AG04450 (cell line): ENCODE measurements at regions not wholly inside any gene's neighbourhood (a gene's known extent, or its start where the extent isn't known, plus 50 kb on each side); places are given as distances from the start of the nearest gene placed in this dataset.

Experiments
- CTCF ChIA-PET: fragments of 300-600, 350-600 bp; formaldehyde crosslinking; extraction: SDS; loops from one replicate; lab custom pipeline; 2022; ENCODE audit warnings: antibody characterized with exemption, inconsistent platforms; lab: Charles Lee
- POLR2A ChIA-PET: fragments of 350-600 bp; formaldehyde crosslinking; extraction: SDS; loops from one replicate; lab custom pipeline; 2021; ENCODE audit warnings: antibody characterized with exemption, inconsistent platforms; lab: Yijun Ruan, JAX
- DNase-seq: peaks from one replicate; pipeline ENCODE4 v3.0.0-alpha.2; 2011; ENCODE audit warnings: low read depth, low spot score
- H3K27ac ChIP-seq: one replicate; pipeline ENCODE4 v1.5.1; 2012; ENCODE audit warnings: low read depth, low read length, control low read depth
- H3K27me3 ChIP-seq: one replicate; pipeline ENCODE4 v1.6.0; 2012; ENCODE audit warnings: low read length; ENCODE audit not compliant: control insufficient read depth, insufficient read depth
- H3K4me3 ChIP-seq: 2 replicates; pipeline ENCODE4 v1.5.1; 2011; ENCODE audit warnings: mild to moderate bottlenecking, low read depth, low read length, control low read depth
- H3K9me3 ChIP-seq: 2 replicates; pipeline ENCODE4 v1.5.1; 2012; ENCODE audit warnings: low read length; ENCODE audit not compliant: control insufficient read depth, insufficient read depth
- TF ChIP-seq, protein P1 (sequence below): IDR thresholded peaks from 2 replicates; pipeline ENCODE4 v1.5.1; 2011; ENCODE audit warnings: low read depth, low read length, control low read depth, inconsistent platforms

DNA sequence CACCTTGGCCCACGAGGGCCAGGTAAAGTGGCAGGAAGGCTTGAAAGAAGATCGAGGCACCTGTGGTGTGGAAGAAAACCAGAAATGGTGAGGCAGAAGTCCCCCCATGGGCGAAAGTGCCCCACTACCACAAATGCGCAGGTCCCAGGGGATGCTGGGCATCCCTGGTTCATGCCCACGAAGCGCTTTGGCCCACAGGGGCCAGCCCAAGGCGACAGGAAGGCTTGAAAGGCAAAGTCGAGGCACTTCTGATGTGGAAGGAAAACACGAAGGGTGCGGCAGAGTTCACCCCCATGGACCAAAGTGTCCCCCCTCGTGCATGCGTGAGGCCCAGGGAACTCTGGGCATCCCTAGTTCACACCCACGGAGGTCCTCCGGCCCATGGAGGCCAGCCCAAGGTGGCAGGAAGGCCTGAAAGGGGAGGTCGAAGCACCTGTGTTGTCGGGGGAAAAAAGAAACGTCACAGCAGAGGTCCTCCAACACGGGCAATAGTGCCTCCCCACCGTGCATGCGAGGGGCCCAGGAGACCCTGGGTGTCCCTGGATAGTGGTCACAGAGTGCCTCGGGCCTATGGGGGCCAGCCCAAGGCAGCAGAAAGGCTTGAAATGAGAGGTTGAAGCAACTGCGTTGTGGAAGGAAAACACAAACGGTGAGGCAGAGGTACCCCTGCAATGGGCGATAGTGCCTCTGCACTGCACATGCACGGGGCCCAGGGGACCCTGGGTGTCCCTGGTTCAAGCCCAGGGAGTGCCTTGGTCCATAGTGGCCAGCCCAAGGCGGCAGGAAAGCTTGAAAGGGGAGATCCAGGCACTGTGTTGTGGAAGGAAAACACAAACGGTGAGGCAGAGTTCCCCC, 373.9 kb downstream of the ALG10 start:
- POLR2A ChIA-PET = no interaction called here
- Histone ChIP-seq H3K27ac (no peak overlapping the region), H3K27me3 (no peaks in the 10 kb centered on the region), H3K9me3 (peaks cover 100% of the 10 kb centered on the region), H3K4me3 (no peak overlapping the region)
- no peak for DNase-seq
- CTCF ChIA-PET = no interaction called here
- TF ChIP-seq, protein P1, sequence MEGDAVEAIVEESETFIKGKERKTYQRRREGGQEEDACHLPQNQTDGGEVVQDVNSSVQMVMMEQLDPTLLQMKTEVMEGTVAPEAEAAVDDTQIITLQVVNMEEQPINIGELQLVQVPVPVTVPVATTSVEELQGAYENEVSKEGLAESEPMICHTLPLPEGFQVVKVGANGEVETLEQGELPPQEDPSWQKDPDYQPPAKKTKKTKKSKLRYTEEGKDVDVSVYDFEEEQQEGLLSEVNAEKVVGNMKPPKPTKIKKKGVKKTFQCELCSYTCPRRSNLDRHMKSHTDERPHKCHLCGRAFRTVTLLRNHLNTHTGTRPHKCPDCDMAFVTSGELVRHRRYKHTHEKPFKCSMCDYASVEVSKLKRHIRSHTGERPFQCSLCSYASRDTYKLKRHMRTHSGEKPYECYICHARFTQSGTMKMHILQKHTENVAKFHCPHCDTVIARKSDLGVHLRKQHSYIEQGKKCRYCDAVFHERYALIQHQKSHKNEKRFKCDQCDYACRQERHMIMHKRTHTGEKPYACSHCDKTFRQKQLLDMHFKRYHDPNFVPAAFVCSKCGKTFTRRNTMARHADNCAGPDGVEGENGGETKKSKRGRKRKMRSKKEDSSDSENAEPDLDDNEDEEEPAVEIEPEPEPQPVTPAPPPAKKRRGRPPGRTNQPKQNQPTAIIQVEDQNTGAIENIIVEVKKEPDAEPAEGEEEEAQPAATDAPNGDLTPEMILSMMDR = no peak

DNA sequence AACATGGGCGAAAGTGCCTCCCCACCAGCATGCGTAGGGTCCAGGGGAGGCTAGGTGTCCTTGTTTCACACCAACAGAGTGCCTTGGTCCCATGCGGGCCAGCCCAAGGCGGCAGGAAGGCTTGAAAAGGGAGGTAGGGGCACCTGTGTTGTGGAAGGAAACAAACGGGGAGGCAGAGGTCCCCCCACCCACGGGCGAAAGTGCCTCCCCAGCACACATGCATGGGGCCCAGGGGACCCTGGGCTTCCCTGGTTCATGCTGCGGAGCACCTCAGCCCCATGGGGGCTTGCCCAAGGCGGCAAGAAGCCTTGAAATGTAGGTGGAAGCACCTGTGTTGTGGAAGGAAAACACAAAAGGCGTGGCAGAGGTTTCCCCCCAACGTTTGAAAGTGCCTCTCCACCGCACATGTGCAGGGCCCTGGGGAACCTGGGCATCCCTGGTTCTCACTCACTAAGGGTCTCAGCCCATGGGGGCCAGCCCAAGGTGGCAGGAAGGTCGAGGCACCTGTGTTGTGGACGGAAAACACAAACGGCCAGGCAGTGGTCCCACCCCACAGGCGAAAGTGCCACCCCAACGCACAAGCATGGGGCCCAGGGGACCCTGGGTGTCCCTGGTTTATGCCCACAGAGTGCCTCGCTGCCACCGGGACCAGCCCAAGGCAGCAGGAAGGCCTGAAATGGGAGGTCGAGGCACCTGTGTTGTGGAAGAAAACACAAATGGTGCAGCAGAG, 374.7 kb downstream of the ALG10 start:
- Histone ChIP-seq H3K9me3 (peaks cover 100% of the 10 kb centered on the region), H3K27me3 (no peaks in the 10 kb centered on the region), H3K4me3 (no peak overlapping the region), H3K27ac (no peak overlapping the region)
- TF ChIP-seq, protein P1 = no peak
- POLR2A ChIA-PET = no interaction called here
- CTCF ChIA-PET = no interaction called here
- no peak for DNase-seq

DNA sequence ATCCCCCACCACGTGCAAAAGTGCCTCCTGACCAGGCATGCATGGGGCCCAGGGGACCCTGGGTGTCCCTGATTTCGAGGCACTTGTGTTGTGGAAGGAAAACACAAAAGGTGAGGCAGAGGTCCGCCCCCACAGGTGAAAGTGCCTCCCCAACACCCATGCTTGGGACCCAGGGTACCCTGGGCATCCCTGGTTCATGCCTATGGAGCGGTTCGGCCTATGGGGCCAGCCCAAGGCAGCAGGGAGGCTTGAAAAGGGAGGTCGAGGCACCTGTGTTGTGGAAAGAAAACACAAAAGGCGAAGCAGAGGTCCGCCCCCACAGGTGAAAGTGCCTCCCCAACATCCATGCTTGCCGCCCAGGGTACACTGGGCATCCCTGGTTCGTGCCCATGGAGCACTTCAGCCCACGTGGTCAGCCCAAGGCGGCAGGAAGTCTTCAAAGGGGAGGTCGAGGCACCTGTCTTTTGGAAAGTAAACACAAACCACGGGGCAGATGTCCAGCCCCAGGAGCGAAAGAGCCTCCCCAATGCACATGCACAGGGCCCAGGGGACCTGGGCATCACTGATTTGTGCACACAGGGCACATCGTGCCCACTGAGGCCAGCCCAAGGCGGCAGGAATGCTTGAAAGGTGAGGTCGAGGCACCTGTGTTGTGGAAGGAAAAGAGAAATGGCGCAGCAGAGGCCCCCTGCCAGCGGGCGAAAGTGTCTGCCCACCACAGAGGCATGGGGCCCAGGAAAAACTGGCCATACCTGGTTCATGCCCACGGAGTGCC, 375.5 kb downstream of the ALG10 start:
- CTCF ChIA-PET = no interaction called here
- Histone ChIP-seq H3K27ac (no peak overlapping the region), H3K27me3 (no peaks in the 10 kb centered on the region), H3K4me3 (no peak overlapping the region), H3K9me3 (peaks cover 100% of the 10 kb centered on the region)
- POLR2A ChIA-PET = no interaction called here
- TF ChIP-seq, protein P1 = no peak
- no peak for DNase-seq

- H3K4me3 ChIP-seq = no peak overlapping the region
- ChIA-PET CTCF (no interaction called here), POLR2A (no interaction called here)
- DNase-seq = no peak
- H3K27ac ChIP-seq = no peak overlapping the region
- H3K9me3 ChIP-seq = peaks cover 100% of the 10 kb centered on the region
- H3K27me3 ChIP-seq = no peaks in the 10 kb centered on the region
- TF ChIP-seq, protein P1 = no peak
These were observed 376.0 kb downstream of the ALG10 start for GRCh38 chr12:34398366-34398705.
